SK-N-SH (cell line): ENCODE measurements at regions not wholly inside any gene's neighbourhood (a gene's known extent, or its start where the extent isn't known, plus 50 kb on each side); places are given as distances from the start of the nearest gene placed in this dataset.

Source experiments
- CTCF ChIA-PET: fragments of 300-600, 350-600 bp; formaldehyde crosslinking; extraction: SDS; loops from one replicate; lab custom pipeline; 2021; lab: Yijun Ruan, JAX
- POLR2A ChIA-PET: fragments of 350-600 bp; sonication (Branson Sonifier 250); formaldehyde crosslinking; extraction: SDS; loops from one replicate; lab custom pipeline; 2020; ENCODE audit warnings: antibody characterized with exemption, inconsistent platforms; lab: Yijun Ruan, JAX
- DNase-seq: peaks from one replicate; pipeline ENCODE4 v3.0.0; 2012
- H2AFZ ChIP-seq: fragments of 200-600 bp; sonication (generic); 2 replicates; pipeline ENCODE4 v1.8.1; 2016; ENCODE audit warnings: antibody characterized with exemption, mild to moderate bottlenecking, low read depth
- H3F3A ChIP-seq: fragments of 200-600 bp; sonication (generic); replicated peaks from 2 replicates; pipeline ENCODE3; 2016; ENCODE audit warnings: antibody characterized with exemption, mild to moderate bottlenecking; ENCODE audit not compliant: insufficient read depth
- H3K27ac ChIP-seq, 2 experiments: fragments of 200-500 bp in 1 of 2; fragments of 200-600 bp in 1 of 2; sonication (Bioruptor generic) in 1 of 2; sonication (generic), shearing (Covaris generic) in 1 of 2; 2 replicates each; pipeline versions ENCODE4 v1.5.1 to v1.6.1; 2014 to 2016; ENCODE audit warnings: low read depth in 2 of 2, inconsistent platforms in 1 of 2, low read length in 1 of 2, mild to moderate bottlenecking in 1 of 2, mixed read lengths in 1 of 2
- H3K27me3 ChIP-seq: fragments of 200-600 bp; sonication (generic), shearing (Covaris generic); 2 replicates; pipeline ENCODE4 v1.6.1; 2016; ENCODE audit warnings: mixed run types; ENCODE audit not compliant: insufficient read depth
- H3K36me3 ChIP-seq, 2 experiments: fragments of 200-500 bp in 1 of 2; fragments of 200-600 bp in 1 of 2; sonication (Bioruptor generic) in 1 of 2; sonication (generic) in 1 of 2; replicated peaks in 1 of 2; 2 replicates each; pipeline versions ENCODE3 to v1.5.1; 2014 to 2016; ENCODE audit warnings: low read length in 1 of 2, mild to moderate bottlenecking in 1 of 2; ENCODE audit not compliant: insufficient read depth in 2 of 2, control insufficient read depth in 1 of 2
- H3K4me1 ChIP-seq, 2 experiments: fragments of 200-500 bp in 1 of 2; fragments of 200-600 bp in 1 of 2; sonication (Bioruptor generic) in 1 of 2; sonication (generic), shearing (Covaris generic) in 1 of 2; 2 replicates each; pipeline versions ENCODE4 v1.5.1 to v1.6.1; 2014 to 2016; ENCODE audit warnings: low read depth in 1 of 2, low read length in 1 of 2, mixed run types in 1 of 2; ENCODE audit not compliant: insufficient read depth in 2 of 2, control insufficient read depth in 1 of 2
- H3K4me2 ChIP-seq: fragments of 200-600 bp; sonication (generic), shearing (Covaris generic); 2 replicates; pipeline ENCODE4 v1.6.1; 2017; ENCODE audit warnings: mixed run types
- H3K4me3 ChIP-seq, 2 experiments: fragments of 200-500 bp in 1 of 2; fragments of 200-600 bp in 1 of 2; sonication (Bioruptor generic) in 1 of 2; sonication (generic), shearing (Covaris generic) in 1 of 2; 2 replicates each; pipeline versions ENCODE4 v1.5.1 to v1.8.1; 2014 to 2016; ENCODE audit warnings: low read depth in 2 of 2, inconsistent platforms in 1 of 2, low read length in 1 of 2, mild to moderate bottlenecking in 1 of 2, mixed read lengths in 1 of 2, moderate library complexity in 1 of 2
- H3K79me2 ChIP-seq: fragments of 200-600 bp; sonication (generic); 2 replicates; pipeline ENCODE4 v1.8.1; 2017; ENCODE audit warnings: mild to moderate bottlenecking; ENCODE audit not compliant: insufficient read depth
- H3K9ac ChIP-seq: fragments of 200-600 bp; sonication (generic); 2 replicates; pipeline ENCODE4 v1.6.1; 2017; ENCODE audit warnings: mixed run types
- H3K9me2 ChIP-seq: fragments of 200-600 bp; sonication (generic); 2 replicates; pipeline ENCODE4 v1.6.1; 2017; ENCODE audit warnings: mixed run types
- H3K9me3 ChIP-seq: fragments of 200-600 bp; sonication (generic); 2 replicates; pipeline ENCODE4 v1.6.1; 2017; ENCODE audit warnings: mixed run types, mild to moderate bottlenecking, moderate library complexity
- H4K20me1 ChIP-seq: fragments of 200-600 bp; sonication (generic); 2 replicates; pipeline ENCODE4 v1.6.1; 2017; ENCODE audit warnings: mild to moderate bottlenecking, mixed run types; ENCODE audit not compliant: insufficient read depth
- ELF1 ChIP-seq: IDR thresholded peaks from 2 replicates; pipeline ENCODE4 v1.4.0; 2012
- EP300 ChIP-seq, 2 experiments: IDR thresholded peaks; 2 replicates each; pipeline versions ENCODE4 v1.4.0 to v1.6.1; 2012; ENCODE audit warnings: borderline replicate concordance in 1 of 2, low read depth in 1 of 2, low read length in 1 of 2
- EZH2phosphoT487 ChIP-seq: fragments of 200-600 bp; sonication (generic); IDR thresholded peaks from 2 replicates; pipeline ENCODE4 v1.6.1; 2017; ENCODE audit warnings: low read depth, mixed run types, mild to moderate bottlenecking, antibody characterized with exemption, moderate library complexity, borderline replicate concordance
- GATA2 ChIP-seq: sonication (generic); formaldehyde crosslinking; IDR thresholded peaks from 2 replicates; pipeline ENCODE4 v1.5.0; 2020; ENCODE audit warnings: mild to moderate bottlenecking, missing genetic modification reagents
- MXI1 ChIP-seq: IDR thresholded peaks from 2 replicates; pipeline ENCODE4 v1.6.1; 2012; ENCODE audit warnings: mild to moderate bottlenecking, low read depth, low read length, improper control_type of control experiment
- RCOR1 ChIP-seq: fragments of 150-350 bp; IDR thresholded peaks from 2 replicates; pipeline ENCODE4 v1.6.1; 2017; ENCODE audit warnings: antibody characterized with exemption, low read length
- REST ChIP-seq: IDR thresholded peaks from 2 replicates; pipeline ENCODE4 v1.6.1; 2012; ENCODE audit warnings: mild to moderate bottlenecking, low read depth, low read length, moderate library complexity
- USF2 ChIP-seq: fragments of 150-350 bp; IDR thresholded peaks from 2 replicates; pipeline ENCODE4 v1.6.1; 2017; ENCODE audit warnings: antibody characterized with exemption, low read length, low read depth, borderline replicate concordance
- WGBS: methylation state at CpG from one replicate; pipeline ENCODE4 v1.1.6; 2017; ENCODE audit warnings: low lambda C conversion rate; 5-methylcytosine and 5-hydroxymethylcytosine counted together

- H3K4me2 ChIP-seq, result no peak overlapping the region
- no peak overlapping the region for H3K9ac ChIP-seq
- no peaks in the 10 kb centered on the region for H3K79me2 ChIP-seq
- POLR2A ChIA-PET, result no interaction called here
- no peaks in the 10 kb centered on the region for H3F3A ChIP-seq
- H2AFZ ChIP-seq, result no peak overlapping the region
- no peaks in the 10 kb centered on the region for H3K9me3 ChIP-seq
- no peak for DNase-seq
- CTCF ChIA-PET, result no interaction called here
- H3K27ac ChIP-seq, result no peak overlapping the region
- H3K4me3 ChIP-seq, result no peak overlapping the region
- H3K4me1 ChIP-seq, result no peaks in the 10 kb centered on the region; a peak in 1 of 4 replicates
- no peaks in the 10 kb centered on the region for H3K9me2 ChIP-seq
- WGBS, result 87% methylated on average over 3 of the region's 3 CpGs
- no peaks in the 10 kb centered on the region for H3K36me3 ChIP-seq
- TF ChIP-seq MXI1, result no peak
- no peaks in the 10 kb centered on the region for H3K27me3 ChIP-seq
- H4K20me1 ChIP-seq, result no peaks in the 10 kb centered on the region
These were observed 208.5 kb upstream of the SPOPL start for GRCh38 chr2:138293045-138293444.

- no peaks in the 10 kb centered on the region; a peak in 1 of 4 replicates for H3K4me1 ChIP-seq
- H3K9me3 ChIP-seq, result no peaks in the 10 kb centered on the region
- no peaks in the 10 kb centered on the region for H3K36me3 ChIP-seq
- TF ChIP-seq GATA2 (CRISPR knock-in tag) (no peak), ELF1 (no peak), REST (no peak), RCOR1 (no peak), USF2 (no peak), EZH2phosphoT487 (no peak), EP300 (IDR thresholded peaks at IDR 0.05; ENCODE audit: borderline replicate concordance in 1 of 2, low read depth in 1 of 2, low read length in 1 of 2) (no peak)
- CTCF ChIA-PET, result no interaction called here
- no peaks in the 10 kb centered on the region for H3K27me3 ChIP-seq
- H3K79me2 ChIP-seq, result no peaks in the 10 kb centered on the region
- no peak overlapping the region for H3K4me3 ChIP-seq
- H4K20me1 ChIP-seq, result no peaks in the 10 kb centered on the region
- H2AFZ ChIP-seq, result no peak overlapping the region
- no peak for DNase-seq
- no peak overlapping the region for H3K9ac ChIP-seq
- no peak overlapping the region for H3K4me2 ChIP-seq
- no peak overlapping the region for H3K27ac ChIP-seq
- POLR2A ChIA-PET, result no interaction called here
- no peaks in the 10 kb centered on the region for H3F3A ChIP-seq
- no peaks in the 10 kb centered on the region for H3K9me2 ChIP-seq
These were observed 208.0 kb upstream of the SPOPL start for GRCh38 chr2:138293549-138293948.
